ENCODE measurements at regions not wholly inside any gene's neighbourhood (a gene's known extent, or its start where the extent isn't known, plus 50 kb on each side); places are given as distances from the start of the nearest gene placed in this dataset.
A peak's percentile ranks its signal among the peaks of the same experiment; 100 is the strongest.

GRCh38 chr20:1827510-1827973, 67.7 kb upstream of the SIRPA start:
- H3K4me2 ChIP-seq (ENCODE audit: low read depth, low read length): no peak overlapping the region
- H2BK15ac ChIP-seq (ENCODE audit: low read depth, low read length): peak overlapping the region; percentile 44; the same call in 1 of the 3 replicates
- no peak overlapping the region for H2AK9ac ChIP-seq (replicated peaks; ENCODE audit: low read depth, low read length, poor library complexity)
- CTCF ChIA-PET: interaction anchor here (1.1 kb wide), 1 partner anchor 12 kb away, joined by 3 read pairs; no protein-coding TSS in a partner anchor
- peak overlapping the region in 1 of 2 experiments; percentile 10; a peak in 1 of 4 replicates for H4K8ac ChIP-seq (ENCODE audit: low read depth in 2 of 2, low read length in 2 of 2)
- peaks cover 6% of the 10 kb centered on the region for H3K9me3 ChIP-seq (ENCODE audit: control insufficient read depth, insufficient read depth, low read length)
- H3K56ac ChIP-seq (ENCODE audit: extremely low read depth, insufficient read depth, low read length): no peak overlapping the region
- H3K18ac ChIP-seq (ENCODE audit: low read depth, low read length): 0 out of 2 replicates have a peak overlapping the region, but pooled peaks have one; percentile 14
- dilution Hi-C loops (cut with HindIII; ENCODE audit: low sequenced_read_pairs, unreplicated experiment) (no loop called here), intact Hi-C loops (cut with micrococcal nuclease) (no loop called here), in situ Hi-C loops (cut with MboI; ENCODE audit: low sequenced_read_pairs) (loop anchor here (25.0 kb wide), 1 partner anchor 490 kb away; the partner anchor contains the start of gene SDCBP2)
- no TSS peak for BruUV-seq (replicated peaks)
- H2AFZ ChIP-seq (replicated peaks; ENCODE audit: low read length, poor library complexity): peak overlapping the region; percentile 8
- TF ChIP-seq RCOR1 (IDR thresholded peaks at IDR 0.05; ENCODE audit: insufficient replicate concordance, low read length) (no peak), MAFK (IDR thresholded peaks at IDR 0.05; ENCODE audit: low read depth, low read length) (no peak), MXI1 (IDR thresholded peaks at IDR 0.05; ENCODE audit: borderline replicate concordance, low read depth, low read length) (no peak), RAD21 (IDR thresholded peaks at IDR 0.05; ENCODE audit: low read length) (no peak), POLR2A (IDR thresholded peaks at IDR 0.05; ENCODE audit: low read depth, low read length) (no peak), CTCF (conservative IDR thresholded peaks at IDR 0.05; ENCODE audit: low read depth, low read length) (no peak), BHLHE40 (IDR thresholded peaks at IDR 0.05; ENCODE audit: low read depth, low read length) (no peak)
- peak overlapping the region; percentile 39; the same call in 1 of the 2 replicates for H3K14ac ChIP-seq (replicated peaks; ENCODE audit: low read depth, low read length)
- H4K5ac ChIP-seq (ENCODE audit: low read depth, low read length): no peak overlapping the region
- ATAC-seq (ENCODE audit: low read depth) (no peak), DNase-seq (no peak)
- H2BK20ac ChIP-seq (ENCODE audit: low read depth, low read length): peak overlapping the region; percentile 30; the same call in 1 of the 2 replicates
- H2AK5ac ChIP-seq (ENCODE audit: low read depth, low read length): peak overlapping the region; percentile 81
- H4K91ac ChIP-seq (ENCODE audit: insufficient read depth, low read depth, low read length): peak overlapping the region; percentile 10; the same call in 1 of the 2 replicates
- H4K20me1 ChIP-seq (ENCODE audit: insufficient read depth, low read length): no peaks in the 10 kb centered on the region
- H3K4me3 ChIP-seq (ENCODE audit: insufficient read depth, low read depth, low read length): no peak overlapping the region
- no peak overlapping the region for H3K23ac ChIP-seq (ENCODE audit: low read depth, low read length)
- POLR2A ChIA-PET (ENCODE audit: unreplicated experiment): no interaction called here
- H3K27me3 ChIP-seq (ENCODE audit: control insufficient read depth, insufficient read depth, low read length): no peaks in the 10 kb centered on the region
- peaks cover 22% of the 10 kb centered on the region for H3K9me1 ChIP-seq (ENCODE audit: insufficient read depth, low read length)
- peak overlapping the region; percentile 63 for H2BK120ac ChIP-seq (ENCODE audit: low read depth, low read length)
- peak overlapping the region; percentile 59 for H3K4ac ChIP-seq (ENCODE audit: low read depth, low read length)
- peaks cover 34% of the 10 kb centered on the region for H3K4me1 ChIP-seq (ENCODE audit: control insufficient read depth, insufficient read depth, low read length)
- no peaks in the 10 kb centered on the region for H3K79me1 ChIP-seq (ENCODE audit: low read depth in 1 of 2, low read length in 2 of 2)
- H3K36me3 ChIP-seq (ENCODE audit: control insufficient read depth, insufficient read depth, low read length): no peaks in the 10 kb centered on the region
- H3K27ac ChIP-seq (ENCODE audit: insufficient read depth, low read length): no peak overlapping the region
- H3K9ac ChIP-seq (ENCODE audit: low read depth, low read length): no peak overlapping the region
- WGBS, 2 experiments (ENCODE audit: extremely low coverage in 2 of 2, insufficient read length in 1 of 2): no CpG with 5 or more reads among the region's 5 CpGs
- peak overlapping the region; percentile 48 for H2BK5ac ChIP-seq (ENCODE audit: low read depth, low read length, poor library complexity, severe bottlenecking)

All from IMR-90 (cell line).